TTC549 (cell line): ENCODE measurements at regions not wholly inside any gene's neighbourhood (a gene's known extent, or its start where the extent isn't known, plus 50 kb on each side); places are given as distances from the start of the nearest gene placed in this dataset.

Experiments used
- FAIRE-seq: peaks from 2 replicates; lab custom pipeline; 2012; peaks lifted over from hg19 to GRCh38; lab: Jason Lieb, UNC

GRCh38 chr2:128696421-128696820 lies 377.8 kb upstream of the HS6ST1 start:
- FAIRE-seq = no peak

- FAIRE-seq = no peak
Measured at GRCh38 chr2:128701418-128701817, 382.8 kb upstream of the HS6ST1 start.

- no peak for FAIRE-seq
Measured at GRCh38 chr2:128702616-128703015, 383.9 kb upstream of the HS6ST1 start.

GRCh38 chr2:128708106-128708816 lies 389.6 kb upstream of the HS6ST1 start:
- no peak for FAIRE-seq

- no peak for FAIRE-seq
Measured at GRCh38 chr2:128710242-128710641, 391.6 kb upstream of the HS6ST1 start.

GRCh38 chr2:128710729-128711128 lies 392.1 kb upstream of the HS6ST1 start:
- no peak for FAIRE-seq

GRCh38 chr2:128714285-128714684 lies 395.6 kb upstream of the HS6ST1 start:
- no peak for FAIRE-seq

GRCh38 chr2:128714851-128715312 lies 396.2 kb upstream of the HS6ST1 start:
- FAIRE-seq = no peak

GRCh38 chr2:128715360-128715759 lies 396.7 kb upstream of the HS6ST1 start:
- no peak for FAIRE-seq

GRCh38 chr2:128716299-128716721 lies 397.6 kb upstream of the HS6ST1 start:
- FAIRE-seq = no peak

GRCh38 chr2:128717758-128718710 lies 399.4 kb upstream of the HS6ST1 start:
- FAIRE-seq = no peak

- FAIRE-seq = no peak
Measured at GRCh38 chr2:128720080-128721022, 401.7 kb upstream of the HS6ST1 start.

GRCh38 chr2:128721096-128721495 lies 402.4 kb upstream of the HS6ST1 start:
- FAIRE-seq = no peak

GRCh38 chr2:128722489-128722888 lies 403.8 kb upstream of the HS6ST1 start:
- FAIRE-seq = no peak

GRCh38 chr2:128724547-128724946 lies 405.9 kb upstream of the HS6ST1 start:
- no peak for FAIRE-seq

- no peak for FAIRE-seq
Measured at GRCh38 chr2:128724972-128725371, 406.3 kb upstream of the HS6ST1 start.

- no peak for FAIRE-seq
Measured at GRCh38 chr2:128726236-128726635, 407.6 kb upstream of the HS6ST1 start.

- FAIRE-seq = no peak
Measured at GRCh38 chr2:128726911-128727310, 408.2 kb upstream of the HS6ST1 start.

- no peak for FAIRE-seq
Measured at GRCh38 chr2:128727404-128727803, 408.7 kb upstream of the HS6ST1 start.

- no peak for FAIRE-seq
Measured at GRCh38 chr2:128727914-128728313, 409.2 kb upstream of the HS6ST1 start.

- no peak for FAIRE-seq
Measured at GRCh38 chr2:128729051-128729450, 410.4 kb upstream of the HS6ST1 start.

- no peak for FAIRE-seq
Measured at GRCh38 chr2:128731994-128732650, 413.5 kb upstream of the HS6ST1 start.
